ENCODE measurements at regions not wholly inside any gene's neighbourhood (a gene's known extent, or its start where the extent isn't known, plus 50 kb on each side); places are given as distances from the start of the nearest gene placed in this dataset.

GRCh38 chr6:14699803-14700601 lies 545.9 kb upstream of the JARID2 start:
- DNase-seq (ENCODE audit: low spot score), result no peak

- DNase-seq (ENCODE audit: low spot score), result no peak
These were observed 543.9 kb upstream of the JARID2 start for GRCh38 chr6:14701946-14702345.

- DNase-seq (ENCODE audit: low spot score), result no peak
These were observed 543.2 kb upstream of the JARID2 start for GRCh38 chr6:14702678-14703077.

- no peak for DNase-seq (ENCODE audit: low spot score)
These were observed 542.3 kb upstream of the JARID2 start for GRCh38 chr6:14703586-14703985.

GRCh38 chr6:14704383-14705271 lies 541.2 kb upstream of the JARID2 start:
- no peak for DNase-seq (ENCODE audit: low spot score)

GRCh38 chr6:14705841-14706377 lies 540.0 kb upstream of the JARID2 start:
- no peak for DNase-seq (ENCODE audit: low spot score)

- peak; percentile 38 for DNase-seq (ENCODE audit: low spot score)
These were observed 539.4 kb upstream of the JARID2 start for GRCh38 chr6:14706378-14706929.

GRCh38 chr6:14707276-14707675 lies 538.6 kb upstream of the JARID2 start:
- DNase-seq (ENCODE audit: low spot score), result no peak

GRCh38 chr6:14707971-14708465 lies 537.9 kb upstream of the JARID2 start:
- peak; percentile 33 for DNase-seq (ENCODE audit: low spot score)

GRCh38 chr6:14709066-14709670 lies 536.7 kb upstream of the JARID2 start:
- DNase-seq (ENCODE audit: low spot score), result no peak

- DNase-seq (ENCODE audit: low spot score), result no peak
These were observed 536.0 kb upstream of the JARID2 start for GRCh38 chr6:14709900-14710299.

GRCh38 chr6:14710421-14710820 lies 535.4 kb upstream of the JARID2 start:
- no peak for DNase-seq (ENCODE audit: low spot score)

GRCh38 chr6:14711056-14711703 lies 534.7 kb upstream of the JARID2 start:
- DNase-seq (ENCODE audit: low spot score), result peak; percentile 35

GRCh38 chr6:14711704-14712379 lies 534.0 kb upstream of the JARID2 start:
- no peak for DNase-seq (ENCODE audit: low spot score)

GRCh38 chr6:14713008-14713960 lies 532.6 kb upstream of the JARID2 start:
- DNase-seq (ENCODE audit: low spot score), result peak; percentile 55

- no peak for DNase-seq (ENCODE audit: low spot score)
These were observed 531.8 kb upstream of the JARID2 start for GRCh38 chr6:14713966-14714631.

GRCh38 chr6:14715076-14715475 lies 530.8 kb upstream of the JARID2 start:
- no peak for DNase-seq (ENCODE audit: low spot score)

- no peak for DNase-seq (ENCODE audit: low spot score)
These were observed 529.2 kb upstream of the JARID2 start for GRCh38 chr6:14716499-14717146.

All from Ammon's horn (tissue), 1 donor.